ENCODE measurements at regions not wholly inside any gene's neighbourhood (a gene's known extent, or its start where the extent isn't known, plus 50 kb on each side); places are given as distances from the start of the nearest gene placed in this dataset.

GRCh38 chr11:130815097-130815802 lies 101.0 kb downstream of the SNX19 start:
- no peak for DNase-seq

GRCh38 chr11:130815956-130816355 lies 100.3 kb downstream of the SNX19 start:
- no peak for DNase-seq

- DNase-seq: no peak
Observed at GRCh38 chr11:130816546-130817329, 99.5 kb downstream of the SNX19 start.

GRCh38 chr11:130817330-130817944 lies 98.8 kb downstream of the SNX19 start:
- DNase-seq: no peak

DNA sequence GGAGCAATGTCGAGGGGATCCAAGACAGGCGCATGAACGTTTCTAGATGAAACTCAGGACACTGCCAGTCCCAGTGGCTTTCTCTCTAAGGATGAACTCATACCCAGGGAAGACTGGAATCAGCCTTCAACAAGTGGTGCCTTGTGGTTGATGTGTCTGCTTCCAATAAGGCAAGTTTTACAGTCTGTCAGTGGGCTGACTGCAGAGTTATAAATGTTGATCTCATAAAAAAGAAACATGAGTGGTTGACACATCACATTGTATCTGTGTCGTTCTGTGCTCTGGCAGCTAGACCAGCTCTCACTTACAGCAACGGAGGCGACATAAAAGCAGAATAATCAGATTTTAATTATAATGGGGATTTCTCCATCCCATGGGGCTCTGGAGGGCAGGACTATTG lies 96.7 kb downstream of the SNX19 start:
- DNase-seq: no peak

Measured in NCI-H2029 treated with DMSO at 0.1 percent for 48 hours (cell line).